GM12892 (cell line): ENCODE measurements at regions not wholly inside any gene's neighbourhood (a gene's known extent, or its start where the extent isn't known, plus 50 kb on each side); places are given as distances from the start of the nearest gene placed in this dataset.

Experiments used
- POLR2A ChIP-seq: IDR thresholded peaks from 2 replicates; pipeline ENCODE4 v1.6.1; 2011; ENCODE audit warnings: low read depth, low read length, control low read depth
- POLR2AphosphoS5 ChIP-seq: IDR thresholded peaks from 2 replicates; pipeline ENCODE4 v1.6.1; 2011; ENCODE audit warnings: low read depth, low read length, control low read depth

DNA sequence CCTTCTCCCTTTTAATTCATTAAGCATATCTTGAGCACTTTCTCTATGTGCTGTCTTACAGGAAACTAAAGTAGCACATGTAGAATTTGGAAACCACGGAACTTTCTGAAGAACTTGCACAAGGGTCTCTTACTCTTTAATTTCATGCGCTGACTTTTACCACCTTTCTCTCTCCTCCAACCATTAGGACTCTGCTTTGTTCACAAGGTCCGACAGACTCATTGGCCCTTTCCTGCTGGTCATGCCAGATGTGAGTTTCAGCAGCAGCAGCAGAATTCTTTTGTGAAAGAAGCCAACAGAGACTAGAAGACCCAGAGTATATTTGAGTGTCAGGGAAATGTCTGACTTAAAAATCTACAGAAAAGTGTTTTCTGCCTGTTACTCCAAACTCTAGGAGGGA lies 207.1 kb downstream of the GUCY2F start:
- TF ChIP-seq POLR2A (no peak), POLR2AphosphoS5 (no peak)
